Right lobe of liver (tissue), 4 donors: ENCODE measurements at regions not wholly inside any gene's neighbourhood (a gene's known extent, or its start where the extent isn't known, plus 50 kb on each side); places are given as distances from the start of the nearest gene placed in this dataset.

Experiments used
- CTCF ChIP-seq, 4 donors: fragments of 200-600 bp in 3 of 4; fragments of 450-650 bp in 1 of 4; IDR thresholded peaks; one replicate each; pipeline versions ENCODE4 v1.5.1 to v1.8.0; 2016 to 2022; ENCODE audit warnings: antibody characterized with exemption in 4 of 4, mild to moderate bottlenecking in 2 of 4
- POLR2A ChIP-seq: fragments of 450-650 bp; IDR thresholded peaks from one replicate; pipeline ENCODE4 v1.6.1; 2017; ENCODE audit warnings: antibody characterized with exemption, mild to moderate bottlenecking
- donor health status: DM: no; HTN: no; CAD: no.
- donor health status: DM: no; HTN: no; CAD: no.
- donor health status: DM: no; HTN: yes; CAD: no.

- TF ChIP-seq CTCF (IDR thresholded peaks at IDR 0.05): no peak
- TF ChIP-seq POLR2A: no peak
Measured at GRCh38 chr14:46215801-46216200, 435.8 kb downstream of the RPL10L start.
